ENCODE measurements at regions not wholly inside any gene's neighbourhood (a gene's known extent, or its start where the extent isn't known, plus 50 kb on each side); places are given as distances from the start of the nearest gene placed in this dataset.

- TF ChIP-seq CTCF (IDR thresholded peaks at IDR 0.05; ENCODE audit: low read length): no peak
- no peak for TF ChIP-seq EZH2 (IDR thresholded peaks at IDR 0.05; ENCODE audit: borderline replicate concordance, low read length)
- Histone ChIP-seq H3K4me2 (ENCODE audit: low read length) (no peak overlapping the region), H3K9me3 (ENCODE audit: low read length) (no peaks in the 10 kb centered on the region), H3K4me1 (ENCODE audit: insufficient read depth, low read length, severe bottlenecking) (no peaks in the 10 kb centered on the region), H3K27ac (ENCODE audit: low read depth, low read length, poor library complexity, severe bottlenecking) (no peak overlapping the region), H4K20me1 (ENCODE audit: insufficient read depth, low read length) (no peaks in the 10 kb centered on the region), H3K9ac (ENCODE audit: low read length) (no peak overlapping the region), H3K79me2 (ENCODE audit: insufficient read depth, low read length) (no peaks in the 10 kb centered on the region), H2AFZ (ENCODE audit: low read length) (no peak overlapping the region), H3K9me2 (ENCODE audit: low read depth, low read length) (no peaks in the 10 kb centered on the region), H3K4me3 (ENCODE audit: low read depth, low read length, poor library complexity, severe bottlenecking) (no peak overlapping the region), H3K36me3 (ENCODE audit: insufficient read depth, low read length) (no peaks in the 10 kb centered on the region), H3F3A (ENCODE audit: insufficient read depth, low read length) (no peaks in the 10 kb centered on the region), H3K27me3 (ENCODE audit: insufficient read depth, low read length) (no peaks in the 10 kb centered on the region)
These were observed 221.9 kb downstream of the SLC38A4 start for GRCh38 chr12:46603776-46604456.

- TF ChIP-seq CTCF (IDR thresholded peaks at IDR 0.05; ENCODE audit: low read length): no peak
- no peak for TF ChIP-seq EZH2 (IDR thresholded peaks at IDR 0.05; ENCODE audit: borderline replicate concordance, low read length)
- Histone ChIP-seq H3F3A (ENCODE audit: insufficient read depth, low read length) (no peaks in the 10 kb centered on the region), H3K79me2 (ENCODE audit: insufficient read depth, low read length) (no peaks in the 10 kb centered on the region), H2AFZ (ENCODE audit: low read length) (no peak overlapping the region), H4K20me1 (ENCODE audit: insufficient read depth, low read length) (no peaks in the 10 kb centered on the region), H3K9me3 (ENCODE audit: low read length) (no peaks in the 10 kb centered on the region), H3K4me2 (ENCODE audit: low read length) (no peak overlapping the region), H3K9me2 (ENCODE audit: low read depth, low read length) (no peaks in the 10 kb centered on the region), H3K36me3 (ENCODE audit: insufficient read depth, low read length) (no peaks in the 10 kb centered on the region), H3K4me3 (ENCODE audit: low read depth, low read length, poor library complexity, severe bottlenecking) (no peak overlapping the region), H3K9ac (ENCODE audit: low read length) (no peak overlapping the region), H3K27ac (ENCODE audit: low read depth, low read length, poor library complexity, severe bottlenecking) (no peak overlapping the region), H3K4me1 (ENCODE audit: insufficient read depth, low read length, severe bottlenecking) (no peaks in the 10 kb centered on the region), H3K27me3 (ENCODE audit: insufficient read depth, low read length) (no peaks in the 10 kb centered on the region)
These were observed 223.3 kb downstream of the SLC38A4 start for GRCh38 chr12:46602474-46602873.

GRCh38 chr12:46590991-46591703 is 218.6 kb upstream of the SLC38A2 start:
- Histone ChIP-seq H4K20me1 (ENCODE audit: insufficient read depth, low read length) (no peaks in the 10 kb centered on the region), H3K9me3 (ENCODE audit: low read length) (no peaks in the 10 kb centered on the region), H3F3A (ENCODE audit: insufficient read depth, low read length) (no peaks in the 10 kb centered on the region), H3K4me1 (ENCODE audit: insufficient read depth, low read length, severe bottlenecking) (no peaks in the 10 kb centered on the region), H3K27me3 (ENCODE audit: insufficient read depth, low read length) (no peaks in the 10 kb centered on the region), H3K9ac (ENCODE audit: low read length) (no peak overlapping the region), H3K27ac (ENCODE audit: low read depth, low read length, poor library complexity, severe bottlenecking) (no peak overlapping the region), H3K36me3 (ENCODE audit: insufficient read depth, low read length) (no peaks in the 10 kb centered on the region), H3K4me3 (ENCODE audit: low read depth, low read length, poor library complexity, severe bottlenecking) (no peak overlapping the region), H3K4me2 (ENCODE audit: low read length) (no peak overlapping the region), H3K9me2 (ENCODE audit: low read depth, low read length) (no peaks in the 10 kb centered on the region), H3K79me2 (ENCODE audit: insufficient read depth, low read length) (no peaks in the 10 kb centered on the region), H2AFZ (ENCODE audit: low read length) (no peak overlapping the region)
- TF ChIP-seq CTCF (IDR thresholded peaks at IDR 0.05; ENCODE audit: low read length) (no peak), EZH2 (IDR thresholded peaks at IDR 0.05; ENCODE audit: borderline replicate concordance, low read length) (no peak)
